SK-N-SH treated with all-trans-retinoic acid at 6 μM for 48 hours (cell line): ENCODE measurements at regions not wholly inside any gene's neighbourhood (a gene's known extent, or its start where the extent isn't known, plus 50 kb on each side); places are given as distances from the start of the nearest gene placed in this dataset.

Experiments
- ARNTL ChIP-seq: fragments of 450-650 bp; formaldehyde crosslinking; IDR thresholded peaks from 2 replicates; pipeline ENCODE4 v1.5.0; 2020; ENCODE audit warnings: low read depth, mild to moderate bottlenecking, moderate library complexity, borderline replicate concordance
- BACH2 ChIP-seq: fragments of 250-450 bp; sonication (Bioruptor Pico); IDR thresholded peaks from 2 replicates; pipeline ENCODE4 v1.9.0; 2021; ENCODE audit warnings: mild to moderate bottlenecking, borderline replicate concordance
- CSDC2 ChIP-seq: fragments of 250-450 bp; sonication (Bioruptor Pico); IDR thresholded peaks from 2 replicates; pipeline ENCODE4 v1.5.0; 2020; ENCODE audit warnings: mild to moderate bottlenecking, moderate library complexity
- PPARA ChIP-seq: fragments of 250-450 bp; sonication (Bioruptor Pico); IDR thresholded peaks from 2 replicates; pipeline ENCODE4 v1.5.0; 2020; ENCODE audit warnings: mild to moderate bottlenecking, borderline replicate concordance
- RARB ChIP-seq: fragments of 250-450 bp; sonication (Bioruptor Pico); IDR thresholded peaks from 2 replicates; pipeline ENCODE4 v1.8.0; 2021; ENCODE audit warnings: mild to moderate bottlenecking, moderate library complexity
- ZFP3 ChIP-seq: fragments of 250-450 bp; sonication (Bioruptor Pico); IDR thresholded peaks from 2 replicates; pipeline ENCODE4 v1.5.0; 2020; ENCODE audit warnings: mild to moderate bottlenecking, moderate library complexity
- ZNF565 ChIP-seq: fragments of 450-650 bp; formaldehyde crosslinking; conservative IDR thresholded peaks from 2 replicates; pipeline ENCODE4 v1.5.0; 2020; ENCODE audit warnings: low read depth, mild to moderate bottlenecking, moderate library complexity
- ZNF70 ChIP-seq: fragments of 450-650 bp; formaldehyde crosslinking; IDR thresholded peaks from 2 replicates; pipeline ENCODE4 v1.5.0; 2020; ENCODE audit warnings: mild to moderate bottlenecking, moderate library complexity
- TF ChIP-seq, protein P1 (sequence below): fragments of 250-450 bp; sonication (Bioruptor Pico); IDR thresholded peaks from 2 replicates; pipeline ENCODE4 v1.5.1; 2020; ENCODE audit warnings: low read depth, mild to moderate bottlenecking, moderate library complexity
- TF ChIP-seq, protein P2 (sequence below): fragments of 250-450 bp; sonication (Bioruptor Pico); IDR thresholded peaks from 2 replicates; pipeline ENCODE4 v1.5.1; 2021; ENCODE audit warnings: mild to moderate bottlenecking, moderate library complexity

DNA sequence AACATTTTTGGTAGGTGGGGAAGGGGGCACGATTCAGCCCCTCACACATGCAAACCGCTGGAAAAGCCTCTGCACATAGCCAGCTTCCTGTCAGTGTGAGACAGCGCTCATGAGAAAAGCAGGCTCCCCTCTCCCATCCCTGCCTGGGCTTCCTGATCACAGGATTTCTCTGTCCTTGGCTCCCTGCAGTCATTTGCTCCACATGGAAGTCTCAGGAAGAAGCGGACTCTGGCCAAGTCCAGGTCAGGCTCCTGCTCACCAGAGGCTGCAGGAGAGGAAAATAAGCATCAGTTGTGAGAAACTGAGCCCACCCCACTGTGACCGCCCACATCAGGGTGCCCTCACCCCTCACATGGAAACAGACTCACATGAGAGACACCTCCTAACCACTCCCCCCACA lies 664.3 kb upstream of the TENM3 start:
- TF ChIP-seq, protein P1, sequence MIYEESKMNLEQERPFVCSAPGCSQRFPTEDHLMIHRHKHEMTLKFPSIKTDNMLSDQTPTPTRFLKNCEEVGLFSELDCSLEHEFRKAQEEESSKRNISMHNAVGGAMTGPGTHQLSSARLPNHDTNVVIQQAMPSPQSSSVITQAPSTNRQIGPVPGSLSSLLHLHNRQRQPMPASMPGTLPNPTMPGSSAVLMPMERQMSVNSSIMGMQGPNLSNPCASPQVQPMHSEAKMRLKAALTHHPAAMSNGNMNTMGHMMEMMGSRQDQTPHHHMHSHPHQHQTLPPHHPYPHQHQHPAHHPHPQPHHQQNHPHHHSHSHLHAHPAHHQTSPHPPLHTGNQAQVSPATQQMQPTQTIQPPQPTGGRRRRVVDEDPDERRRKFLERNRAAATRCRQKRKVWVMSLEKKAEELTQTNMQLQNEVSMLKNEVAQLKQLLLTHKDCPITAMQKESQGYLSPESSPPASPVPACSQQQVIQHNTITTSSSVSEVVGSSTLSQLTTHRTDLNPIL (CRISPR knock-in tag) = no peak
- TF ChIP-seq BACH2 (CRISPR knock-in tag) (no peak), RARB (CRISPR knock-in tag) (no peak), ZFP3 (no peak), ARNTL (CRISPR knock-in tag) (no peak), ZNF70 (no peak), CSDC2 (CRISPR knock-in tag) (no peak), PPARA (no peak), ZNF565 (CRISPR knock-in tag) (no peak)
- TF ChIP-seq, protein P2, sequence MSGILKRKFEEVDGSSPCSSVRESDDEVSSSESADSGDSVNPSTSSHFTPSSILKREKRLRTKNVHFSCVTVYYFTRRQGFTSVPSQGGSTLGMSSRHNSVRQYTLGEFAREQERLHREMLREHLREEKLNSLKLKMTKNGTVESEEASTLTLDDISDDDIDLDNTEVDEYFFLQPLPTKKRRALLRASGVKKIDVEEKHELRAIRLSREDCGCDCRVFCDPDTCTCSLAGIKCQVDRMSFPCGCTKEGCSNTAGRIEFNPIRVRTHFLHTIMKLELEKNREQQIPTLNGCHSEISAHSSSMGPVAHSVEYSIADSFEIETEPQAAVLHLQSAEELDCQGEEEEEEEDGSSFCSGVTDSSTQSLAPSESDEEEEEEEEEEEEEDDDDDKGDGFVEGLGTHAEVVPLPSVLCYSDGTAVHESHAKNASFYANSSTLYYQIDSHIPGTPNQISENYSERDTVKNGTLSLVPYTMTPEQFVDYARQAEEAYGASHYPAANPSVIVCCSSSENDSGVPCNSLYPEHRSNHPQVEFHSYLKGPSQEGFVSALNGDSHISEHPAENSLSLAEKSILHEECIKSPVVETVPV (CRISPR knock-in tag) = no peak
